Mesothelial cell of epicardium (in vitro differentiated cells): ENCODE measurements at regions not wholly inside any gene's neighbourhood (a gene's known extent, or its start where the extent isn't known, plus 50 kb on each side); places are given as distances from the start of the nearest gene placed in this dataset.

Experiments used
- DNase-seq, 2 experiments: peaks; one replicate each; pipeline ENCODE4 v3.0.0; 2021; ENCODE audit warnings: low spot score in 2 of 2; ENCODE audit not compliant: unreplicated experiment in 2 of 2
- H3K27ac Mint-ChIP-seq: 2 replicates; pipeline ENCODE4 v1.8.0; 2021; ENCODE audit warnings: mixed read lengths
- H3K27me3 Mint-ChIP-seq: 2 replicates; pipeline ENCODE4 v1.8.0; 2021; ENCODE audit warnings: low read depth, mixed read lengths
- H3K36me3 Mint-ChIP-seq: 2 replicates; pipeline ENCODE4 v1.8.0; 2021; ENCODE audit warnings: mixed read lengths
- H3K4me1 Mint-ChIP-seq: 2 replicates; pipeline ENCODE4 v1.8.0; 2021; ENCODE audit warnings: mixed read lengths
- H3K4me3 Mint-ChIP-seq: 2 replicates; pipeline ENCODE4 v1.8.0; 2021; ENCODE audit warnings: mild to moderate bottlenecking, moderate library complexity, mixed read lengths
- H3K9me3 Mint-ChIP-seq: 2 replicates; pipeline ENCODE4 v1.8.0; 2021; ENCODE audit warnings: mixed read lengths
- TF ChIP-seq, protein P1 (sequence below): fragments of 200-600 bp; sonication (generic); IDR thresholded peaks from one replicate; pipeline ENCODE4 v1.5.0; 2021; ENCODE audit warnings: antibody characterized with exemption; ENCODE audit not compliant: unreplicated experiment

DNA sequence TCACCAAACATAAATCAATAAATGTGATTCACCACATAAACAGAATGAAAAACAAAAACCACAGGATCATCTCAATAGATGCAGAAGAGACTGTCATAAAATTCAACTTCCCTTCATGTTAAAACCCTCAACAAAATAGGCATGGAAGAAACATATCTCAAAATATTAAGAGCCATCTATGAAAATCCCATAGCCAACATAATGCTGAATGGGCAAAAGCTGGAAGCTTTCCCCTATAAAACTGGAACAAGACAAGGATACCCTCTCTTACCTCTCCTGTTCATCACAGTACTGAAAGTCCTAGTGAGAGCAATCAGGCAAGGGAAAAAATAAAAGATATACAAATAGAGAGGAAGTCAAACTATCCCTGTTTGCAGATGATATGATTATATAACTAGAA, 806.1 kb upstream of the MIR17HG start:
- TF ChIP-seq, protein P1, sequence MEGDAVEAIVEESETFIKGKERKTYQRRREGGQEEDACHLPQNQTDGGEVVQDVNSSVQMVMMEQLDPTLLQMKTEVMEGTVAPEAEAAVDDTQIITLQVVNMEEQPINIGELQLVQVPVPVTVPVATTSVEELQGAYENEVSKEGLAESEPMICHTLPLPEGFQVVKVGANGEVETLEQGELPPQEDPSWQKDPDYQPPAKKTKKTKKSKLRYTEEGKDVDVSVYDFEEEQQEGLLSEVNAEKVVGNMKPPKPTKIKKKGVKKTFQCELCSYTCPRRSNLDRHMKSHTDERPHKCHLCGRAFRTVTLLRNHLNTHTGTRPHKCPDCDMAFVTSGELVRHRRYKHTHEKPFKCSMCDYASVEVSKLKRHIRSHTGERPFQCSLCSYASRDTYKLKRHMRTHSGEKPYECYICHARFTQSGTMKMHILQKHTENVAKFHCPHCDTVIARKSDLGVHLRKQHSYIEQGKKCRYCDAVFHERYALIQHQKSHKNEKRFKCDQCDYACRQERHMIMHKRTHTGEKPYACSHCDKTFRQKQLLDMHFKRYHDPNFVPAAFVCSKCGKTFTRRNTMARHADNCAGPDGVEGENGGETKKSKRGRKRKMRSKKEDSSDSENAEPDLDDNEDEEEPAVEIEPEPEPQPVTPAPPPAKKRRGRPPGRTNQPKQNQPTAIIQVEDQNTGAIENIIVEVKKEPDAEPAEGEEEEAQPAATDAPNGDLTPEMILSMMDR, result no peak
- Mint-ChIP-seq H3K27me3 (no peaks in the 10 kb centered on the region), H3K27ac (no peak overlapping the region), H3K9me3 (peaks cover 30% of the 10 kb centered on the region), H3K4me1 (no peaks in the 10 kb centered on the region), H3K4me3 (no peak overlapping the region), H3K36me3 (peaks cover 6% of the 10 kb centered on the region)
- no peak for DNase-seq

DNA sequence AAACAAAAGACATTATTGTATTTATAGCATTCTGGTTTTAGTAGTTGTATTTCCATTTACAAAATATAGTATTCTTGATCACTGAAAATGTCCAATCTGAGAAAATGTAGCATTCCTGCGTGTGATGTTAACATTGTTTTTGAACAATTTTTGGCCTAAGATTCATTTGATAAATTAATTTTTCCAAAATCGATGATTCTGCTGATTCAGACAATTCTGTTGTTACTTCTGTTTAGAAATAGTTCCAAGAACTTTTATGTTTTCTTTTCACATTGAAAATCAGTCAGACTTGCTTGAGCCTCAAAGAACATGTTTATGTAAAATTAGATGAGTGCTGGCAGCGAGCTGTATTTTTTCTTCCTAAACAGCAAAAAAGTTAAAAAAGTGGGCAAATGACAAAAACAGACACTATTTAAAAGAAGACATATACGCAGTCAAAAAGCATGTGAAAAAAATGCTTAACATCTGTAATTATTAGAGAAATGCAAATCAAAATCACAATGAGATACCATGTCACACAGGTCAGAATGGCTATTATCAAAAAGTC, 804.5 kb upstream of the MIR17HG start:
- H3K9me3 Mint-ChIP-seq, result peaks cover 40% of the 10 kb centered on the region
- no peak overlapping the region for H3K4me3 Mint-ChIP-seq
- H3K36me3 Mint-ChIP-seq, result peaks cover 12% of the 10 kb centered on the region

DNA sequence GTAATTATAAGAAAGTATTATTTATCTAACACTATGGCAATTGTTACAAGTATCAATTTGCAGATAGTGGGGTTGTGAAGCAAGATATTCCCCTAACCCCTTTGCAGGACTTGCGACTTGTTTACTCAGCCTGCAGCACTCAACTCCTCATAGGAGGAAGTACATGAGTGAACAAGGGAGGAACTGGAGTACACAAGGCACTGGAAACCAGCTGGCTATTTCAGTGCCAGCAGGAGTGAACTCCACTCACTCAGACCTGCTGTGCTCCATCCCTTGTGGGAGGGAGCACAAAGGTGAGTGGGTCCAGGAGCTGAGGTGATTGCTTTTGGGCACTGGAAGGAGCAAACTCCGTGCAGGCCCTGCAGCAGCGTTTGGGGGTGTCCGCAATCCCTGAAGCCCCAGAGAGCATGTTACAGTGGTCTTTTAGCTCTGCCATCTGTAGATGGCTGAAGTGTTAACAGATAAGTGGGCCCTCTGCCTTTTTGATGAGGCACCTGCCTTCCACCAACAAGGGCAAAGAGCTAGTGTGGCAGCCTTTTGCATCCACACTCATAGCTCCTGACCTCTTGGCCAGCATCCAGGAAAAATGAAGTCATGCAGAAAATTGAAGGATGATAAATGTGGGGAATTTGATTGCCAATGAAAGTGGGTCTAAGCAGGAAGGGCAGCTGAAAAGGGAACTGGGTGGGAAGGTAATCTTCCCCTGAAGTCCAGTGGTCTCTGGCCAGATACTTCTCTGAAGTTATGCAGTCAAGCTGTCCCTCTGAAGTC, 802.2 kb upstream of the MIR17HG start:
- Mint-ChIP-seq H3K27me3 (no peaks in the 10 kb centered on the region), H3K4me3 (no peak overlapping the region), H3K9me3 (peaks cover 35% of the 10 kb centered on the region), H3K4me1 (no peaks in the 10 kb centered on the region), H3K36me3 (peaks cover 13% of the 10 kb centered on the region), H3K27ac (no peak overlapping the region)
- TF ChIP-seq, protein P1, result no peak
- no peak for DNase-seq

More for the DNA sequence above, 804.5 kb upstream of the MIR17HG start:
- H3K27ac Mint-ChIP-seq, result no peak overlapping the region
- H3K27me3 Mint-ChIP-seq, result no peaks in the 10 kb centered on the region
- no peak for DNase-seq
- TF ChIP-seq, protein P1, result no peak
- H3K4me1 Mint-ChIP-seq, result no peaks in the 10 kb centered on the region

DNA sequence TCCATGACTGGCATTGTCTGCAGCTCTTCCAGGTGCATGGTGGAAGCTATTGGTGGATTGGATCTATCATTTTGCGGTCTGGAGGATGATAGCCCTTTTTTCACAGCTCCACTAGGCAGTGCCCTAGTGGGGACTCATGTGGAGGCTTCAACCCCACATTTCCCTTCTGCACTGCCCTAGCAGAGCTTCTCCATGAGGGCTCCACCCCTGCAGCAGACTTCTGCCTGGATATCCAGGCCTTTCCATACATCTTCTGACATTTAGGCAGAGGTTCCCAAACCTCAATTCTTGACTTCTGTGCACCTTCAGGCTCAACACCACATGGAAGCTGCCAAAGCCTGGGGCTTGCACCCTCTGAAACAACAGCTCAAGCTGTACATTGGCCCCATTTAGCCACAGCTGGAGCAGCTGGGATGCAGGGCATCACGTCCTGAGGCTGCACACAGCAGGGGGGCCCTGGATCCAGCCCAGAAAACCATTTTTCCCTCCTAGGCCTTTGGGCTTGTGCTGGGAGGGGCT, 800.2 kb upstream of the MIR17HG start:
- no peaks in the 10 kb centered on the region for H3K27me3 Mint-ChIP-seq
- peaks cover 13% of the 10 kb centered on the region for H3K36me3 Mint-ChIP-seq
- no peak for DNase-seq
- TF ChIP-seq, protein P1, result no peak
- H3K9me3 Mint-ChIP-seq, result peaks cover 31% of the 10 kb centered on the region
- no peaks in the 10 kb centered on the region for H3K4me1 Mint-ChIP-seq
- H3K27ac Mint-ChIP-seq, result no peak overlapping the region
- no peak overlapping the region for H3K4me3 Mint-ChIP-seq

DNA sequence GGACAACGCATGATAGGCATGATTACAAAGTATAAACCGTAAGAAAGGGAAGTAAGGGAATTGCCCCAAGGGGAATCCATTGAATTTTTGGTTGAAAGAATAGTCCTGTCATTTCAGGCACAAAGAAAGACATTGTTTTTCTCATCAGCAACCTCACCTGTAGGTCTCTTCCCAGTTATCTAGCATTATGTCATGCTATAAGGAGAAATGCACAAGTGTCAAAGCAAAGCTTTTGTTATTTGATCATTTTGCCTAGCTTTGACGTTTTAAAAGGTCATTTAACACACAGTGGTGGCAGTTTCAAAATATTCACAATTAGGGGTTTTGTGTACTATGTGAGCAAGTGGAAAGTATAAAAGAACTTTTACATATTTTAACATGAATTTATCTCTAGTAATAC, 796.2 kb upstream of the MIR17HG start:
- Mint-ChIP-seq H3K27me3 (no peaks in the 10 kb centered on the region), H3K4me3 (no peak overlapping the region)
- TF ChIP-seq, protein P1, result no peak

More for the DNA sequence above, 796.2 kb upstream of the MIR17HG start:
- peaks cover 29% of the 10 kb centered on the region for H3K9me3 Mint-ChIP-seq
- H3K36me3 Mint-ChIP-seq, result peaks cover 10% of the 10 kb centered on the region
- no peak overlapping the region for H3K27ac Mint-ChIP-seq
- no peak for DNase-seq
- peaks cover 13% of the 10 kb centered on the region for H3K4me1 Mint-ChIP-seq
